NCI-H1048 (cell line): ENCODE measurements at regions not wholly inside any gene's neighbourhood (a gene's known extent, or its start where the extent isn't known, plus 50 kb on each side); places are given as distances from the start of the nearest gene placed in this dataset.
"Not testable (repeated sequence)": the region's sequence is repeated elsewhere in the genome, so short reads cannot be mapped to it uniquely, and the experiment has no call there.

Source experiments
- DNase-seq: peaks from one replicate; lab custom pipeline; 2025; lab: John Stamatoyannopoulos, UW

- DNase-seq: no peak
Observed at GRCh38 chr2:7430421-7430868, 513.2 kb downstream of the RNF144A start.

GRCh38 chr2:7430869-7431641 lies 513.8 kb downstream of the RNF144A start:
- no peak for DNase-seq

DNA sequence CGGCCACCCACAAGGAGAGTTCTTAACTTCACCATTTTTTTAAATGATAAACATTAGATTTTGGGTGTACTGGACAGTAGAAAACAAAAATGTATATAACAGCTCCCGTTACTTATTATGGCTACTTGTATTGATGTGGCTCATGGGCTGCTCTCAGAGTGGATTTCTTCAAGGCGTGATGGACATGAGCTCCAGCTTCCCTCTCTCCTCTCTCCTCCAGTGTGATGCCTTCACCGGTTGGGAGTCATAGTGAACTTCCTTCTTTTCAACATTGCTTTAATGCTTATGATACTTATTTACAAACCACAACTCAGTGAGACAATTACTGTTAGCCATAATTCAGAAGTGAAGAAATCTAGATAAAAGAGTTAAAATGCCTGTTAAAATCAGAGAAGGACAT lies 515.2 kb downstream of the RNF144A start:
- DNase-seq: no peak

GRCh38 chr2:7436096-7436906 lies 519.1 kb downstream of the RNF144A start:
- DNase-seq: no peak

GRCh38 chr2:7437141-7437540 lies 519.9 kb downstream of the RNF144A start:
- no peak for DNase-seq

DNA sequence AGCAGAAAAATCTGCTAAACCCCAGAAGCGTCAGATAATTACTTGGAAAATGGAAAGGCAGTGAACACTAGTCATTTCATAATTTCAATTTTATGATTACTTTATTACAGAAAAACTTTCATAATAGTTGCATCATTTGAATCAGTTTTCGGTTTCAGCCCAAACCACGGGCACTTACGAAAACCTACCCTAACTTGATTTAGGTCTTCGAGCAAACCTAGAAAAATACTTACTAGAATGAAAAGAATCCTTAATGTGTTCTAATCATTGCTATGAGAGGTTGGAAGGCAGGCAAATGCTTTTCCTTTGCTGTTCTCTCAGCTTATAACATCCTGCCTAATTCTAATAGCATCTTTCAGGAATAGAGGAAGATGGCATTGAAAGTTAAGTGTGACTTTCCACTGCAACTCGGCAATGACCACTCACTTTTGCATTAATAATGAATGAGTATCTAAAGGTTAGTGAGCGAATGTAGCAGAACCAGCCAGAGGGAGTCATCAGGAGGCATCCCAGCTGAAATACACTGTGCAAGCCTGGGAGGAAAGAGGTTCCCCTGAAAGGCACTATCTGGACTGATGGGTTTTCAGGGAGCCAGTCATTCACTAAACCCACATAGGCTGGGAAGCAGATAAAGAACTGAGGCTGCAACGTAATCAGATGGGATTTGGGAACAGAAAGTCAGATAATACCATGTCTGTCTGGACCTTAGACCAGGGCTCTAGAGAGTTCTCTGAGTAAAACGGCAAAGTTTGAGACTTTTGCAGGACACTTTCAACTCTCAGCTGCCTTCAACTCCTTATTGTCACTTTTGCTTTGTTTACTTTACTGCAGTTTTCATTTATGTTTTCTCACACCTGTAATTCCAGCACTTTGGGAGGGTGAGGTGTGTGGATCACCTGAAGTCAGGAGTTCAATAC lies 520.8 kb downstream of the RNF144A start:
- DNase-seq: no peak

DNA sequence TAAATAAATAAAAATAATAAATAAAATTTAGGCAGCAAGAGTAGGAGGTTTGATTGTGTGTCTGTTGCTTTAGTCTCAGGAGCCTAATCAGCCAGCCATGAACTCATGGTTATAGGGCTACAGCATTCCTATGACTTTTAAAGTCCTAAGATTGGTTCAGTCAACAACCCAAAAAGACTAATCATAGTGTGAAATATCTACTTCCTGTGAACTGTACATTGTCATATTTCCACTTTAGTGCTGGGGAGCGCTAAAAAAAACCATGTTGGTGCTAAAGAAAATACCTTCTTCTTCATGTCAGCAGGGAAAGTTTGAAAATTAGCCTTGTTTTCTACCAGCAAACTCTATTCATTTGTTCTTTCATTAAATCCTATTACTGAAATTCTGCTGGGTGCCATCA lies 521.6 kb downstream of the RNF144A start:
- DNase-seq: no peak

DNA sequence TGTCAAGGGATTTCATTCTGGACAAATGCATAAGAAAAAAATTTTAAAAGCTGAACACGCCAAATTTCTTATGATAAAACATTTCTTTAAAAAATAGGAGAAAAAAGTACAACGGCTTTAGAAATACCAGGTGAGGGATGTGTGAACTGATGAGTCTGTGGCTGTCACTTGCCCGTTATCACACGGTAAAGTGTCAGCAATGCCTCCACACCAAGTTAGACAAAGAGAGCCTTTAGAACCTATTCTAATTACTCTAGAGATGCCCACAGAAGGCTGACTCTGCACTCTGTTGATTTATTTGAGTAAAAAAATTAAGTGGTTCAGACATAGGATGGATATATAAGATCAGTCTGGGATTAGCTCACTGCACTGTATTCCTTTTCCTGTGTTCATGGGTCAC lies 523.8 kb downstream of the RNF144A start:
- DNase-seq: no peak

DNA sequence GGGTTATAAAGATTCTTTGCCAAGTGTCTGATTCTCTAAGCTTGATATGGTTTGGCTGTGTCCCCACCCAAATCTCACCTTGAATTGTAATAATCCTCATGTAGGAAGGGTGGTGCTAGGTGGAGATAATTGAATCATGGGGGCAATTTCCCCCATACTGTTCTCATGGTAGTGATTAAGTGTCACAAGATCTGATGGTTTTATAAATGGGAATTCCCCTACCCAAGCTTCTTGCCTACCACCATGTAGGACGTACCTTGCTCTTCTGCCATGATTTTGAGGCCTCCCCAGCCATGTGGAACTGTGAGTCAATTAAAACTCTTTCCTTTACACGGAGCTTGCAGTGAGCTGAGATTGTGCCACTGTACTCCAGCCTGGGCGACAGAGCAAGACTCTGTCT lies 524.6 kb downstream of the RNF144A start:
- not testable (repeated sequence) for DNase-seq

- DNase-seq: no peak
Observed at GRCh38 chr2:7444626-7445025, 527.4 kb downstream of the RNF144A start.

GRCh38 chr2:7448578-7449264 lies 531.5 kb downstream of the RNF144A start:
- DNase-seq: no peak

- DNase-seq: no peak
Observed at GRCh38 chr2:7449298-7449697, 532.1 kb downstream of the RNF144A start.

- DNase-seq: no peak
Observed at GRCh38 chr2:7450188-7450832, 533.1 kb downstream of the RNF144A start.

DNA sequence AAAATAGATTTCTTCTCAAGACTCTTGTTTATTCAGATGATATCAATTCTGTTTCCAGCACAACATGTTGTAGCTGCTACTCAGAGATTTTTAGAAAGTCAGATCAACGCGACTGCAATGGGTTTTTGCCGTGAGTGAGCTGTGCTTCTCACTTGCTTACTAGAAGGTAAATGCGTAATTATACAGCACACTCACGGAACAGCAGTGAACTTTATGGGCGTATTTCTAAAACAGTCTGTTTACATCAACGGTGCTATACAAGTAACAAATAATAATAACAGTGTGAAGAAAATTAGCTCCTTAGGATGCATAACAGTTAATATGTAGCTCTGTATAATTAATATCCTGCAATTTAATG lies 533.6 kb downstream of the RNF144A start:
- DNase-seq: no peak

DNA sequence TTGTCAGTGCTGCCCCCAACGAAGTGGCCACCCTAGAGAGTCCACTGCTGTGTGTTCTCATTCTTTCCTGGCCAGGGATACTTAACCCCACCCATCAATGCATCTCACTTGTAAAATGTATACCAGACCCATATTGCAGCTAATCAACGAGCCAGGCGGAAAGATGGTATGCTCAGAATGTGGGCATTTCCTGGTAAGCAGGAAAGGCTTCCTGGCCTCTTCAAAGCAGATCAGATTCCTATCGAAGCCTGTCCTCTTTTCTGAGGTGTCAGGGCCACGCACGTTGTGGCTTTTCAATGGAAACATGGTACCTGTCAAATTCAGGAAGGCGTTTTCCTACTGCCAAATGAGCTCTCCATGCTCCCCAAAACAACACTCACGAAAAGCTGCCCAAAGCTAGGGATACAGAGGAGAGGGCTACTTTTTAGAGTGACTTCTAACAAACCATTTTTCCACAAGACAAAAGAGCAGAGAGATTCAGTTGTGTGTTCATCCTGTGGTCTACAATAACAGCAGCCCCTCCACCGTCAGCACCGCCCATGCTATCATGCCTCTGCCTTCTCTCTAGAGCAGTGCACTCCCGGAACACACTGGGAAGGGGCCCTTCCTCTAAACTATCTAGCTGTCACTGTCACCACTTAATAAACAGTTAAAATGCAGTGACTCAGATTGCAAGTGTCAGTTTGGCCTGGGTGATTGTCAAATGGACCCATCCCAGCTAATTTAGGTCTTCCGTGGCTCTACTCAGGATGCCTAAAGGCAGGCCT lies 535.1 kb downstream of the RNF144A start:
- no peak for DNase-seq

DNA sequence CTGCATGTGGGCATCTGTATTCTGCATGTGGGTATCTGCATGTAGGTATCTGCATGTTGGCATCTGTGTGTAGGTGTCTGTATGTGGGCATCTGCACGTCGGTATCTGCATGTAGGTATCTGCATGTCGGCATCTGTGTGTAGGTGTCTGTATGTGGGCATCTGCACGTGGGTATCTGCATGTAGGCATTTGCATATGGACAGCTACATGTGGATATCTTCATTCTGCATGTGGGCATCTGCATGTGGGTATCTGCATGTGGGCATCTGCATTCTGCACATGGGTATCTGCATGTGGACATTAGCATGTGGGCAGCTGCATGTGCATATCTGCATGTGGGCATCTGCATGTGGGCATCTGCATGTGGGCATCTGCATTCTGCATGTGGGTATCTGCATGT lies 537.4 kb downstream of the RNF144A start:
- no peak for DNase-seq

DNA sequence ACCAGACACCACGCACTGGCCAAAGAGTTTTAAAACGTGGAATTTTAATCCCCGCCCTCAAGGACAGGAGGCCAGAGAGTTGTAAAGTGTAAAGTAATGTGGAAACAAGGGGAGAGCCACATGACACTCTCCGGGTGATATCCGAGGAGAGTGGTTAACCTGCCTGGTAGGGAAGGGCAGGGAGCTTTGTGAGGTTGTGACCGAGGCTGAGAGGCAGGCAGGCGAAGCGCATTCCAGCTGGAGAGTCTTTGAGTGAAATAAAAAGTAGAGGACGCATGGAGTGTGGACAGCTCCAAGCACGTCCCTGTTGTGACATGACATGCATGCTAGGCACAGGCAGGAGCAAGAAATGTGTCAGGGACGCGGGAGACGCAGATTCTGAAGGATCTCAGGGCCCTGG lies 539.5 kb downstream of the RNF144A start:
- no peak for DNase-seq

DNA sequence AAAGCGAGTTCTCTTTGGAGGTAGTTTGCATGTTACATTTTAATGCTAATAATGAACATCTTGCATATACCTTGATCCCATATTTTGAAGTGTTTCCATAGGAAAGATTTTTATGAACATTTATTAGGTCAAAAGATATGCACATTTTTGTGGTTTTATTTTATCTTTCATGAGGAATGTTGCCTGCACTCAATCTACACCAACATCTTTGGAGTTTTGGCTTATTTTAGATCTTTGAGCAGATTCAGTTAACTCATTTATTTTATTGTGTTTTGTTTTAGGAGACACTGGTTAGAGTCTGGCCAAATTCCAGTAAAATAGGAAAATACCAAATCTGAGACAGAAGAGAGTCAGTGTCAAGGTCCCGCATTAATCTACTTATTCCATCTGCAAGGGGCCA lies 540.9 kb downstream of the RNF144A start:
- DNase-seq: no peak

GRCh38 chr2:7467782-7468447 lies 550.7 kb downstream of the RNF144A start:
- DNase-seq: no peak

DNA sequence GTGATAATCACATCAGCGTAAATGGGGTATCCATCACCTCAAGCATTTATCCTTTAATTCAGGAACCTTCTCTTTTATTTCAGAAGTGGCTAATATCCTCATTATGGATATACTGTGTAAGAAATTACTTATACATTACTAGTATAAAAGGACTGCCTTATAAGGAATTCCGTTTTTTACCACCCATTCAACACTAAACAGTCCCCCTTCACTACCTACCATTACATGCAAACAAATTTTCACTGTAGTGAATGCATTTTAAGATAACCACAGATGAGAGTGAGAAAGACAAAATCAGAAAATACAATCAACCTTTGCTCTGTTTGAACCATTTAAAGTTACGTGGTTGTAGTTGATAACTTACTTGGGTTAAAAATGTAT lies 551.2 kb downstream of the RNF144A start:
- DNase-seq: no peak
